Activated CD4-positive, CD25-positive, alpha-beta regulatory T cell (primary cell): ENCODE measurements at regions not wholly inside any gene's neighbourhood (a gene's known extent, or its start where the extent isn't known, plus 50 kb on each side); places are given as distances from the start of the nearest gene placed in this dataset.
"Not testable (repeated sequence)": the region's sequence is repeated elsewhere in the genome, so short reads cannot be mapped to it uniquely, and the experiment has no call there.

Experiments used
- DNase-seq, 4 experiments: peaks; one replicate each; lab custom pipeline; 2025; lab: John Stamatoyannopoulos, UW

GRCh38 chr4:151850791-151851213 is 90.0 kb upstream of the GATB start:
- no peak for DNase-seq

- DNase-seq: not testable (repeated sequence)
Measured at GRCh38 chr4:151845551-151845950, 84.7 kb upstream of the GATB start.

- DNase-seq: no peak
Measured at GRCh38 chr4:151842430-151843079, 81.7 kb upstream of the GATB start.

GRCh38 chr4:151841107-151841506 is 80.3 kb upstream of the GATB start:
- DNase-seq: no peak

GRCh38 chr4:151835467-151835866 is 74.7 kb upstream of the GATB start:
- DNase-seq: no peak

GRCh38 chr4:151833174-151833573 is 72.4 kb upstream of the GATB start:
- no peak for DNase-seq

- DNase-seq: no peak
Measured at GRCh38 chr4:151831526-151831925, 70.7 kb upstream of the GATB start.

- DNase-seq: no peak
Measured at GRCh38 chr4:151830168-151830567, 69.4 kb upstream of the GATB start.

- DNase-seq: no peak
Measured at GRCh38 chr4:151829309-151829708, 68.5 kb upstream of the GATB start.

GRCh38 chr4:151824656-151825055 is 63.8 kb upstream of the GATB start:
- no peak for DNase-seq

- DNase-seq: no peak
Measured at GRCh38 chr4:151822331-151822730, 61.5 kb upstream of the GATB start.

- no peak for DNase-seq
Measured at GRCh38 chr4:151820004-151820403, 59.2 kb upstream of the GATB start.

- no peak for DNase-seq
Measured at GRCh38 chr4:151811403-151811802, 50.6 kb upstream of the GATB start.
